Adipocyte (in vitro differentiated cells): ENCODE measurements at regions not wholly inside any gene's neighbourhood (a gene's known extent, or its start where the extent isn't known, plus 50 kb on each side); places are given as distances from the start of the nearest gene placed in this dataset.
"Not testable (repeated sequence)": the region's sequence is repeated elsewhere in the genome, so short reads cannot be mapped to it uniquely, and the experiment has no call there.

ENCODE experiments used
- DNase-seq: peaks from one replicate; pipeline ENCODE4 v3.0.0-alpha.2; 2015; ENCODE audit warnings: low read depth
- H3K27me3 ChIP-seq: replicated peaks from 2 replicates; pipeline ENCODE4 v1.7.0; 2013; ENCODE audit warnings: mild to moderate bottlenecking, low read length, moderate library complexity; ENCODE audit not compliant: control insufficient read depth, insufficient read depth
- H3K36me3 ChIP-seq: 2 replicates; pipeline ENCODE4 v1.7.0; 2013; ENCODE audit warnings: low read length, mild to moderate bottlenecking, moderate library complexity; ENCODE audit not compliant: control insufficient read depth, insufficient read depth, severe bottlenecking
- H3K4me1 ChIP-seq: 2 replicates; pipeline ENCODE4 v1.7.0; 2013; ENCODE audit warnings: mild to moderate bottlenecking, low read length, moderate library complexity; ENCODE audit not compliant: control insufficient read depth, insufficient read depth
- H3K4me3 ChIP-seq: 2 replicates; pipeline ENCODE4 v1.7.0; 2013; ENCODE audit warnings: mild to moderate bottlenecking, low read length, moderate library complexity
- H3K9ac ChIP-seq: 2 replicates; pipeline ENCODE4 v1.7.0; 2013; ENCODE audit warnings: mild to moderate bottlenecking, low read length, moderate library complexity
- H3K9me3 ChIP-seq: 2 replicates; pipeline ENCODE4 v1.7.0; 2013; ENCODE audit warnings: mild to moderate bottlenecking, low read length, moderate library complexity; ENCODE audit not compliant: control insufficient read depth

DNA sequence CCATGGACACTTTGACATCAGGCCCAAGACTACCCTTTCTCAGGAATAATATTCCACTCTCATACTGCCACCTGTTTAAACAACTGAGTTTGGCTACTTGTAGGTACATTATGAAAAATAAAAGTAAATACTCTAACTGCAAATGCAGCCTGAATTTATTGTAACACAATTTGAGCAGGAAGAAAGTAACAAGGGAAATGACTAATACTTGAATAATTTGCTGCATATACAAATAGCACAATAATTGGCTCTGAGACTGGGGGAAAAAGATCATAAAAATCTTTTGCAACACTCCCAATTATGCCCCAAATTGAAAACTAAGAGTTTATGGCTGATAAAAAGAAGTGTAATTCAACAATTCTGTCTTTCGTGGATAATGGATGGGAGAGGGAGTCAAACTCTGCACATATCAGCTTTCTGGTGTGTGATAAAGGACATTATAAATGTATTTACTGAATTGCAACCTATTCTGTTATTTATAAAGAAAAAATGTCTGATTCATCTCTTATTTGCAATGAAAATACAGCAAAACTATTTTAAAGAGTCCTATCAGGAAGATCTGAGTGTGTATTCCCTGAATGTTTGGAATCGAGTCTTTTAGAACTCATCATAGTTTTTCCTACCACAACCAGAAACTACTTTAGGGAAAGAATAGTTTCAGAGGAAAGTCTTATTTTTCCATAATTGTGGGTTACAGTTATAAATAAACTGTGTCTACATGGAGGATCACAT is 359.0 kb downstream of the JRKL start:
- H3K9me3 ChIP-seq = no peaks in the 10 kb centered on the region
- H3K9ac ChIP-seq = peak overlapping the region; percentile 81
- no peaks in the 10 kb centered on the region for H3K27me3 ChIP-seq
- H3K4me1 ChIP-seq = peaks cover 61% of the 10 kb centered on the region
- H3K36me3 ChIP-seq = no peaks in the 10 kb centered on the region
- peak overlapping the region; percentile 59 for H3K4me3 ChIP-seq
- DNase-seq = peak; percentile 51

- H3K4me1 ChIP-seq = peaks cover 47% of the 10 kb centered on the region
- not testable (repeated sequence) for H3K27me3 ChIP-seq, H3K9me3 ChIP-seq, DNase-seq, H3K4me3 ChIP-seq, H3K36me3 ChIP-seq, H3K9ac ChIP-seq
Measured at GRCh38 chr11:96751807-96752206, 362.0 kb downstream of the JRKL start.

DNA sequence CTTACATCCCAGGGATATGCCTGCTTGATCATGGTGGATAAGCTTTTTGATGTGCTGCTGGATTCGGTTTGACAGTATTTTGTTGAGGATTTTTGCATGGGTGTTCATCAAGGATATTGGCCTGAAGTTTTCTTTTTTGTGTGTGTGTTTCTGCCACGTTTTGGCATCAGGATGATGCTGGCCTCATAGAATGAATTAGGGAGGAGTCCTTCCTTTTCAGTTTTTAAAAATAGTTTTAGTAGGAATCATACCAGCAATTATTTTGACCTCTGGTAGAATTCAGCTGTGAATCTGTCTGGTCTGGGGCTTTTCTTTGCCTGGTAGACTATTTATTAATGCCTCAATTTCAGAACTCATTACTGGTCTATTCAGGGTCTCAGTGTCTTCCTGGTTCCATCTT is 362.4 kb downstream of the JRKL start:
- H3K4me1 ChIP-seq = peaks cover 43% of the 10 kb centered on the region
- H3K9ac ChIP-seq = no peak overlapping the region

GRCh38 chr11:96753997-96754396 is 364.2 kb downstream of the JRKL start:
- H3K4me3 ChIP-seq = no peak overlapping the region
- no peaks in the 10 kb centered on the region for H3K36me3 ChIP-seq
- peaks cover 28% of the 10 kb centered on the region for H3K4me1 ChIP-seq
- no peaks in the 10 kb centered on the region for H3K27me3 ChIP-seq
- H3K9me3 ChIP-seq = no peaks in the 10 kb centered on the region
- no peak overlapping the region for H3K9ac ChIP-seq
- DNase-seq = no peak

More for the DNA sequence above, 362.4 kb downstream of the JRKL start:
- Histone ChIP-seq H3K4me3 (no peak overlapping the region), H3K36me3 (no peaks in the 10 kb centered on the region), H3K27me3 (no peaks in the 10 kb centered on the region), H3K9me3 (no peaks in the 10 kb centered on the region)
- DNase-seq = no peak

GRCh38 chr11:96755209-96755608 is 365.4 kb downstream of the JRKL start:
- Histone ChIP-seq H3K36me3 (no peaks in the 10 kb centered on the region), H3K9me3 (no peaks in the 10 kb centered on the region)
- no peak for DNase-seq

GRCh38 chr11:96755752-96756151 is 365.9 kb downstream of the JRKL start:
- Histone ChIP-seq H3K36me3 (no peaks in the 10 kb centered on the region), H3K9me3 (no peaks in the 10 kb centered on the region), H3K4me3 (no peak overlapping the region), H3K27me3 (no peaks in the 10 kb centered on the region), H3K4me1 (peaks cover 16% of the 10 kb centered on the region), H3K9ac (no peak overlapping the region)
- DNase-seq = no peak

More at GRCh38 chr11:96755209-96755608, 365.4 kb downstream of the JRKL start:
- Histone ChIP-seq H3K27me3 (no peaks in the 10 kb centered on the region), H3K4me3 (no peak overlapping the region), H3K9ac (no peak overlapping the region), H3K4me1 (peaks cover 16% of the 10 kb centered on the region)

DNA sequence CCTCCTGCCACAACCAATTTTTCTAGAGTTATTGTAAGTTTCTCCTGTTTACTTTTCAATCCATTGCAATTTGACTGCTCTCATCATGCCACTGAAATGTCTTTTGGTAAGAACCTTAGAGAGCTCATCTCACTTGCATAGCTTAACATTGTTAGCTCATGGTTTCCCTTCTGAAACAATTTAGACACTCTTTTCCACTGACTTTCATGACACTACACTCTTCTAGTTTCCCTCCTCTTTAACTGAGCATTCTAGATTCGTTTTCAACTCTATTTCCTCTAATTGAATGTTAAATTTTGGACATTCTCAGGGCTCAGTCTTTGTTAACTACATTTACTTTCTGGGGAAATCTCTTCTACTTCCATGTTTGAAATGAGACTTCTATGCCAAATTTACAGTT is 369.1 kb downstream of the JRKL start:
- no peak overlapping the region for H3K4me3 ChIP-seq
- no peaks in the 10 kb centered on the region for H3K9me3 ChIP-seq
- H3K36me3 ChIP-seq = no peaks in the 10 kb centered on the region
- H3K27me3 ChIP-seq = no peaks in the 10 kb centered on the region
- peaks cover 3% of the 10 kb centered on the region for H3K4me1 ChIP-seq
- no peak for DNase-seq
- no peak overlapping the region for H3K9ac ChIP-seq

GRCh38 chr11:96760306-96760705 is 370.5 kb downstream of the JRKL start:
- Histone ChIP-seq H3K27me3 (no peaks in the 10 kb centered on the region), H3K9me3 (no peaks in the 10 kb centered on the region), H3K4me1 (peaks cover 3% of the 10 kb centered on the region), H3K4me3 (no peak overlapping the region), H3K9ac (no peak overlapping the region), H3K36me3 (no peaks in the 10 kb centered on the region)
- DNase-seq = no peak

GRCh38 chr11:96760815-96761214 is 371.0 kb downstream of the JRKL start:
- Histone ChIP-seq H3K36me3 (no peaks in the 10 kb centered on the region), H3K9ac (no peak overlapping the region)
- DNase-seq = no peak

DNA sequence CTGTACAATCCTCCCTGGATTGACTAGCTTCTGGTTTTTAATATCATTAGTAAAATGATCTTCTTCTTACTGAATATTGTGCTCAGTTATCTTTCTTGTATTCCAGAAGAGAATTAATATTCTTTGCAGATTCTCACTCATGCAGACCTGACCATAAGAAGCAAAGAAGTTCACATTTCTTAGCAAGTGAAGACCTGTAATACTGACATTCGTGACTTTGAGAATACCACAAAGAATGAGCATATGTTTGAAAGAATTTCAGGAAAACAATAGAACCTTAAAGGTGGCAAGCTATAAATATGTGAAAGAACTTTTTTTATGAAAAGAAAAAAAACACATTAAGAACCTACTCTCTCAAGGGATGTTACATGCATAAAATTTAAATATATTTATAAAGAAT is 371.6 kb downstream of the JRKL start:
- H3K27me3 ChIP-seq = no peaks in the 10 kb centered on the region
- H3K9ac ChIP-seq = no peak overlapping the region
- no peak overlapping the region for H3K4me3 ChIP-seq
- H3K36me3 ChIP-seq = no peaks in the 10 kb centered on the region
- H3K9me3 ChIP-seq = no peaks in the 10 kb centered on the region
- DNase-seq = no peak
- H3K4me1 ChIP-seq = peaks cover 3% of the 10 kb centered on the region

More at GRCh38 chr11:96760815-96761214, 371.0 kb downstream of the JRKL start:
- no peaks in the 10 kb centered on the region for H3K9me3 ChIP-seq
- no peak overlapping the region for H3K4me3 ChIP-seq
- no peaks in the 10 kb centered on the region for H3K27me3 ChIP-seq
- H3K4me1 ChIP-seq = peaks cover 3% of the 10 kb centered on the region

- Histone ChIP-seq H3K36me3 (no peaks in the 10 kb centered on the region), H3K4me1 (no peaks in the 10 kb centered on the region), H3K4me3 (no peak overlapping the region), H3K27me3 (no peaks in the 10 kb centered on the region), H3K9ac (no peak overlapping the region), H3K9me3 (no peaks in the 10 kb centered on the region)
- DNase-seq = no peak
Measured at GRCh38 chr11:96763244-96763643, 373.4 kb downstream of the JRKL start.

GRCh38 chr11:96778272-96778671 is 388.5 kb downstream of the JRKL start:
- Histone ChIP-seq H3K9ac (no peak overlapping the region), H3K36me3 (no peaks in the 10 kb centered on the region), H3K4me3 (no peak overlapping the region), H3K4me1 (peaks cover 4% of the 10 kb centered on the region), H3K27me3 (no peaks in the 10 kb centered on the region), H3K9me3 (no peaks in the 10 kb centered on the region)
- no peak for DNase-seq
